ENCODE measurements at regions not wholly inside any gene's neighbourhood (a gene's known extent, or its start where the extent isn't known, plus 50 kb on each side); places are given as distances from the start of the nearest gene placed in this dataset.

DNA sequence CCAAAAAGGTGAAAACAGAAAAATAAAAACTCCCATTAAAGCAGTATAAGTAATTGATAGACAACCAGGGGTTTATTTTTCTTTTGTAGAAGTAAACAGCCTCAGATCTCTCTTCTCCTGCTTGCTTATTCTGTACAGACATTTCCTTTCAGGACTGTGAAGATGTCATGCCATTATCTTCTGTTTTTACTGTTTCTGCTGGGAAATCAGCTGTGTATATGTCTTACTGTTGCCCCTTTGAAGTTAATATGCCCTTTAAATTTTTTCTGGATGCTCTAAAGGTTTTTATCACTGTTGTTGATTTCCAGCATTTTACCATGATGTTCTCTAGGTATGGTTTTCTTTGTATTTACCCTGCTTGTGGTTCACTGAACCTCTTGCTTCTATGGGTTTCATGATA is 199.5 kb downstream of the NXNL2 start:
- FAIRE-seq (no peak), DNase-seq (ENCODE audit: insufficient read length, low spot score) (no peak)
- TF ChIP-seq SPI1 (IDR thresholded peaks at IDR 0.05; ENCODE audit: low read depth, low read length) = no peak
- TF ChIP-seq POLR2A (IDR thresholded peaks at IDR 0.05; ENCODE audit: low read depth, low read length) = no peak
- no peak for TF ChIP-seq PAX5 (IDR thresholded peaks at IDR 0.05; ENCODE audit: insufficient read depth, low read length, severe bottlenecking)
- TF ChIP-seq POU2F2 (IDR thresholded peaks at IDR 0.05; ENCODE audit: low read depth, low read length) = no peak
- TF ChIP-seq POLR2AphosphoS5 (IDR thresholded peaks at IDR 0.05; ENCODE audit: low read depth, low read length) = no peak
- TF ChIP-seq TAF1 (IDR thresholded peaks at IDR 0.05; ENCODE audit: low read depth, low read length) = no peak

DNA sequence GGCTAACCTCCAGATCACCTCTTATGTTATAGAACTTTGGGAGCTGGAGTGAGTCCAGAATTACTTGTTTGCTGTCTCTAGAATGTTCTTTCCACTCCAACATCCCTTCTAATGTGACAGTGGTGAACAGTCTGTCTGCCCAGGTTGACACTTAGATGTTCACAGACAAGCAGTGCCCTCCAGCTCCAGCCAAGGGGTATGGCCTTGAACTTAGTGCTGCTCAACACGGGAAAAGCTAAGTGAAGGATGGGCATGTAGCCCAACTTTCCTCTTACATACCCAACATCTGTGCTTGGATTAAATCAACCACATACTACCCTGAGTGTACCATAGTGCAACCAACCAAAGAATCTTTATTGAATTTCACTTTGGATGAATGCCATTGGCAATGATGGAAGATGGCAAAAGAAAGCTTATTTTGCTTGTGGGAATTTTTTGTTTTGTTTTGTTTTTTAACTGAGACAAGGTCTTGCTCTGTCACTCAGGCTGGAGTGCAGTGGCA is 201.2 kb downstream of the NXNL2 start:
- no peak for DNase-seq (ENCODE audit: insufficient read length, low spot score)
- FAIRE-seq = no peak
- no peak for TF ChIP-seq SPI1 (IDR thresholded peaks at IDR 0.05; ENCODE audit: low read depth, low read length)
- TF ChIP-seq POLR2AphosphoS5 (IDR thresholded peaks at IDR 0.05; ENCODE audit: low read depth, low read length) = no peak

DNA sequence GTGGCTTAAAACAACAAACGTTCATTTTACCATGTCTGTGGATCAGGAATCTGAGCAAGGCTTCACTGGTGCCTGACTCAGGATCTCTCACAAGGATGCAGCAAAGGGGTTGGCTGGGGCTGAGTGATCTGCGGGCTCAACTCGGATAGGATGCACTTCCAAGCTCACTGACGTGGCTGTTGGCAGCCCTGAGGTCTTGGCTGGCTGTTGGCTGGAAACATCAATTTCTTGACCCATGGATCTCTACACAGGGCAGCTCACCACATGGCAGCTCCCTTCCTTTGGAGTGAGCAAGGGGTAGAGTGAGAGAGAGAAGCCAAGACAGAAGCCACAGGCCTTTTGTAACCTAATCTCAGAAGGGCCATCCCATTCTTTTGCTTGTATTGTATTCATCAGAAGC is 202.1 kb downstream of the NXNL2 start:
- no peak for TF ChIP-seq POLR2AphosphoS5 (IDR thresholded peaks at IDR 0.05; ENCODE audit: low read depth, low read length)
- no peak for TF ChIP-seq POU2F2 (IDR thresholded peaks at IDR 0.05; ENCODE audit: low read depth, low read length)
- TF ChIP-seq POLR2A (IDR thresholded peaks at IDR 0.05; ENCODE audit: low read depth, low read length) = no peak
- no peak for TF ChIP-seq TAF1 (IDR thresholded peaks at IDR 0.05; ENCODE audit: low read depth, low read length)
- no peak for TF ChIP-seq PAX5 (IDR thresholded peaks at IDR 0.05; ENCODE audit: insufficient read depth, low read length, severe bottlenecking)
- no peak for TF ChIP-seq SPI1 (IDR thresholded peaks at IDR 0.05; ENCODE audit: low read depth, low read length)
- DNase-seq (ENCODE audit: insufficient read length, low spot score) = no peak
- no peak for FAIRE-seq

DNA sequence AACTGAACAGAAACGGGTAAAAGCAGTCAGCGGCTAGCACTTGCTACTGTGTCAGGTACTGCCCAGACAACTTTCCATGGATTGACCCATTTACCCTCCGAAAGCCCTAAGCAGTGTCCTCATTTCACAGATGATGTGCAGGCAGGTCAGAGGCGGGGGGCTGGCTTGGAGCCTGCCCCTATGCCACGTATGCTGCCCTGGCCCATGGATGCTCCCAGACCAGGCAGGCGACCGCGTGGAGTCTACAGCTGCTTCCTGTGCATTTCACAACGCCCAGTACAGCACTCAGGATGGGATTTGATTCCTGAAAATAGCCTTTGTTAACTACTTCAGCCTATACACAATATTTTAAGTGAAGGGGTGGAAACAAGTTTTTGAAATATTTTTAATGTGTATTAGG is 202.9 kb downstream of the NXNL2 start:
- no peak for DNase-seq (ENCODE audit: insufficient read length, low spot score)
- TF ChIP-seq SPI1 (IDR thresholded peaks at IDR 0.05; ENCODE audit: low read depth, low read length) (no peak), POLR2A (IDR thresholded peaks at IDR 0.05; ENCODE audit: low read depth, low read length) (no peak), PAX5 (IDR thresholded peaks at IDR 0.05; ENCODE audit: insufficient read depth, low read length, severe bottlenecking) (no peak)
- no peak for FAIRE-seq

DNA sequence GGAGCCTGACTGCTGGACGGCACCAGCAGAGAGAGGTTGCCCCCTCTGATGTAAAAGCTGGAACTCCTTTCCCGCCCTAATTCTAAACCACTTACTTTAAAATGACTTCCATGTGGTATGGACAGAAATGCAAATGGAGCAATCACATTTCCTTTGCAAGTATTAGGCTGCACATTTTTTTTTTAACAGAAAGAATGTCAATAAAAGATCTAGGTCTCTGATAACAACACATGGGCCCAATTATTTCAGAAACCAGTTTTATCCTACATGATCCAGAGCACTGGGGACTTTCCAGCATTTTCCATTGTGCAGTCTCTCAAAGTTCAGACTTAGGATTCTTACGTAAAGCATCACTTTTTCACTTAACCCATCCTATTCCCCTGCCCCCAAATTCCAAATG is 203.7 kb downstream of the NXNL2 start:
- TF ChIP-seq POLR2A (IDR thresholded peaks at IDR 0.05; ENCODE audit: low read depth, low read length) = no peak
- no peak for TF ChIP-seq POLR2AphosphoS5 (IDR thresholded peaks at IDR 0.05; ENCODE audit: low read depth, low read length)
- no peak for TF ChIP-seq PAX5 (IDR thresholded peaks at IDR 0.05; ENCODE audit: insufficient read depth, low read length, severe bottlenecking)
- TF ChIP-seq SPI1 (IDR thresholded peaks at IDR 0.05; ENCODE audit: low read depth, low read length) = no peak
- no peak for TF ChIP-seq POU2F2 (IDR thresholded peaks at IDR 0.05; ENCODE audit: low read depth, low read length)
- no peak for TF ChIP-seq TAF1 (IDR thresholded peaks at IDR 0.05; ENCODE audit: low read depth, low read length)
- DNase-seq (ENCODE audit: insufficient read length, low spot score) (no peak), FAIRE-seq (no peak)

DNA sequence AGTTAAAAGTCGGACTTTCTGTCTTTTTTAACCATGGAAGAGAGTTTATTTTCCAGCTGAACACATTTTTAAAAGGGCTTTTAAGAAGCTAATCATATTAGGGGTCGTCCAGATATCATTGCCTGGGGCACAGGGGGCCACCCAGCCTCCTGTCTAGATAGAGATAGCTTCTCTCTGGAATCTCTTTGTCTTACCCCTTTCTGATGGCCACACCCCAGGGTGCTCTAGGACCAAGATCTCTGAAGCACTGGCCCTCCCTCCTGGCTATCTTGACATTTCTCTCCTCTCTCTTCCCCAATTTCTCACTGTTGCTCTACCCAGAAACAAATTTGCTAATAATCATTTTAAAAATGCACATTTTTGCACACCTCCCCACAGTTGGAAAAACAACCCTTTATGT is 204.4 kb downstream of the NXNL2 start:
- FAIRE-seq (no peak), DNase-seq (ENCODE audit: insufficient read length, low spot score) (no peak)
- no peak for TF ChIP-seq POLR2AphosphoS5 (IDR thresholded peaks at IDR 0.05; ENCODE audit: low read depth, low read length)
- no peak for TF ChIP-seq POU2F2 (IDR thresholded peaks at IDR 0.05; ENCODE audit: low read depth, low read length)
- TF ChIP-seq POLR2A (IDR thresholded peaks at IDR 0.05; ENCODE audit: low read depth, low read length) = no peak
- TF ChIP-seq PAX5 (IDR thresholded peaks at IDR 0.05; ENCODE audit: insufficient read depth, low read length, severe bottlenecking) = no peak
- TF ChIP-seq TAF1 (IDR thresholded peaks at IDR 0.05; ENCODE audit: low read depth, low read length) = no peak
- TF ChIP-seq SPI1 (IDR thresholded peaks at IDR 0.05; ENCODE audit: low read depth, low read length) = no peak

DNA sequence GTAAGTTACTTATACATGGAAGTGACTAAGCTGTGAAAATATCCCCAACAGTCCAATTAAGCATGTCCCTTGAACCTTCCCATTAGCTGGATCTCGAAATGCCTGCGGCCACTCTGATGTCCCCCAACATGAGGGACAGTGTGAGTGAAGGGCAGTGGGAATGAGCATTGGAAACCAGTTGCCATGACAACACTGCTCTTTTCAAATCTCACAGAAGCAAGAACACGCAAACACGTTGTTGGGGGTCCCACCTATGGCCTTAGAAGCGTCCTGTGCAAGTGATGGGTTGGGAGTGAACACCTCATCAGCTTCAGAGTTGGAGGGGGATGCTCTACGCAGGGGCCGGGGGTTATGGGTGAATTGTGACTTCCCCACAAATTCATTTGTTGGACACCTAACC is 205.9 kb downstream of the NXNL2 start:
- FAIRE-seq = no peak
- DNase-seq (ENCODE audit: insufficient read length, low spot score) = no peak
- no peak for TF ChIP-seq POLR2AphosphoS5 (IDR thresholded peaks at IDR 0.05; ENCODE audit: low read depth, low read length)
- TF ChIP-seq POLR2A (IDR thresholded peaks at IDR 0.05; ENCODE audit: low read depth, low read length) = no peak
- no peak for TF ChIP-seq POU2F2 (IDR thresholded peaks at IDR 0.05; ENCODE audit: low read depth, low read length)
- TF ChIP-seq PAX5 (IDR thresholded peaks at IDR 0.05; ENCODE audit: insufficient read depth, low read length, severe bottlenecking) = no peak
- no peak for TF ChIP-seq TAF1 (IDR thresholded peaks at IDR 0.05; ENCODE audit: low read depth, low read length)
- no peak for TF ChIP-seq SPI1 (IDR thresholded peaks at IDR 0.05; ENCODE audit: low read depth, low read length)

DNA sequence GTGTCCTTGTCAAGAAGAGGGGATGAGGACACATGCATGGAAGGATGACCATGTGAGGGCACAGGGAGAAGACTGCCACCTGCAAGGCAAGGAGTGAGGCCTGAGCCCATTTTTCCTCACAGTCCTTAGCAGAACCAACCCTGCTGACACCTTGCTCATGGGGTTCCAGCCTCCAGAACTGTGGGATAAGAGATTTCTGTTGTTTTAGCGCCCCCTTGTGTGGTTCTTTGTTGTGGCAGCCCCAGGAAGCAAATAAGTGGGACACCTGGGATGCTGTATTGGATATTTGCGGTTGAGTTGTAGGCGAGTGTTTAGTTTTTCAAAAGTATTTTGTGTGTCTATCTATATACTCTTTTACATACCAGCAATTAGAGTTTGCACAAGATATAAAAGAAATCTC is 206.4 kb downstream of the NXNL2 start:
- FAIRE-seq (no peak), DNase-seq (ENCODE audit: insufficient read length, low spot score) (no peak)
- TF ChIP-seq TAF1 (IDR thresholded peaks at IDR 0.05; ENCODE audit: low read depth, low read length) = no peak
- TF ChIP-seq SPI1 (IDR thresholded peaks at IDR 0.05; ENCODE audit: low read depth, low read length) = no peak
- TF ChIP-seq PAX5 (IDR thresholded peaks at IDR 0.05; ENCODE audit: insufficient read depth, low read length, severe bottlenecking) = no peak
- TF ChIP-seq POLR2AphosphoS5 (IDR thresholded peaks at IDR 0.05; ENCODE audit: low read depth, low read length) = no peak
- TF ChIP-seq POU2F2 (IDR thresholded peaks at IDR 0.05; ENCODE audit: low read depth, low read length) = no peak
- TF ChIP-seq POLR2A (IDR thresholded peaks at IDR 0.05; ENCODE audit: low read depth, low read length) = no peak

DNA sequence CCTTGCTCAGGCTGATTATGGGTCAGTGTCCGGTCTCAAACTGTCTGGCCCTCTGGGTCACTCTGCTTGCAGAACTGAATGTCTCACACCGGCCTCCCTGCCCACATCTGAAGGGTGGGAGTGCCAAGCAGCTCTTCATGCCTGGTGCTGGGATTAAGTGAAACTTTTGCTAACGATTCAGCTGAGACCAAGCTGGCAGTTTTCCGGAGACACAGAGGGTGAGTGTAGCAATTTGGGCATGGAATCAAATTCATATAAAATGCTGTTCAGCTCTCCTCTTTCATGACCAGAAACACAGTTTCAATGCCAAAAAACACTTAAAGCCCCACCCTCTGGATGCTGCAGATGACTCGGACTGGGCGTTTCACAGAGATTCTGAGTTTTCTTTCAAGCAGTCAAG is 207.5 kb downstream of the NXNL2 start:
- no peak for DNase-seq (ENCODE audit: insufficient read length, low spot score)
- no peak for TF ChIP-seq SPI1 (IDR thresholded peaks at IDR 0.05; ENCODE audit: low read depth, low read length)
- TF ChIP-seq POU2F2 (IDR thresholded peaks at IDR 0.05; ENCODE audit: low read depth, low read length) = no peak
- TF ChIP-seq POLR2A (IDR thresholded peaks at IDR 0.05; ENCODE audit: low read depth, low read length) = no peak
- no peak for TF ChIP-seq PAX5 (IDR thresholded peaks at IDR 0.05; ENCODE audit: insufficient read depth, low read length, severe bottlenecking)
- no peak for TF ChIP-seq TAF1 (IDR thresholded peaks at IDR 0.05; ENCODE audit: low read depth, low read length)
- no peak for TF ChIP-seq POLR2AphosphoS5 (IDR thresholded peaks at IDR 0.05; ENCODE audit: low read depth, low read length)
- no peak for FAIRE-seq

DNA sequence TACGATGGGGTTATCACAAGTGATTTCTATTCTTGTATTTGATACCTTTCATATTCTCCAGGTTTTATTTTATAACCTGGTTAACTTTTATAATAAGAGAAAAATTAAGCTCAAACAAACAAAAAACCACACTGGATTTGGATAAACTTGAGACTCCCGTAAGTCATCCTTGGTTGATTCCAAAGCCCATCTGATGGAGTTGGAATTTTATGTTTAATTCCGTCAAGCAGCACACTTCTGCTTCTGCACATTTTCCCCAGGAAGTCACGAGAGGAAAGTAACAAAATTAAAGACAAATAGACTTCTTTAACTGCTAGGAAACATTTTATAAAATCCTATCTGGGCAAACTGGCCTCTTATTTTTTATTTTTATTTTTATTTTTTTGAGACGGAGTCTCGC is 207.9 kb downstream of the NXNL2 start:
- DNase-seq (ENCODE audit: insufficient read length, low spot score) = no peak
- no peak for TF ChIP-seq POLR2A (IDR thresholded peaks at IDR 0.05; ENCODE audit: low read depth, low read length)
- TF ChIP-seq PAX5 (IDR thresholded peaks at IDR 0.05; ENCODE audit: insufficient read depth, low read length, severe bottlenecking) = no peak
- TF ChIP-seq TAF1 (IDR thresholded peaks at IDR 0.05; ENCODE audit: low read depth, low read length) = no peak
- no peak for TF ChIP-seq POLR2AphosphoS5 (IDR thresholded peaks at IDR 0.05; ENCODE audit: low read depth, low read length)
- no peak for TF ChIP-seq POU2F2 (IDR thresholded peaks at IDR 0.05; ENCODE audit: low read depth, low read length)
- no peak for TF ChIP-seq SPI1 (IDR thresholded peaks at IDR 0.05; ENCODE audit: low read depth, low read length)
- no peak for FAIRE-seq

Data from GM12891 (cell line).